ENCODE measurements at regions not wholly inside any gene's neighbourhood (a gene's known extent, or its start where the extent isn't known, plus 50 kb on each side); places are given as distances from the start of the nearest gene placed in this dataset.

GRCh38 chr4:170743633-170744032 is 653.9 kb upstream of the AADAT start:
- Histone ChIP-seq H3K79me2 (ENCODE audit: low read length) (no peaks in the 10 kb centered on the region), H3K27ac (ENCODE audit: low read length) (no peak overlapping the region), H4K20me1 (ENCODE audit: insufficient read depth, low read length) (no peaks in the 10 kb centered on the region), H3K9ac (ENCODE audit: low read length) (no peak overlapping the region), H3K4me3 (ENCODE audit: low read length) (no peak overlapping the region), H2AFZ (ENCODE audit: low read length) (no peak overlapping the region), H3F3A (ENCODE audit: insufficient read depth, low read length) (no peaks in the 10 kb centered on the region), H3K36me3 (replicated peaks; ENCODE audit: insufficient read depth, low read length) (no peaks in the 10 kb centered on the region), H3K4me2 (ENCODE audit: low read depth, low read length) (no peak overlapping the region), H3K4me1 (ENCODE audit: low read length) (no peaks in the 10 kb centered on the region), H3K27me3 (replicated peaks; ENCODE audit: insufficient read depth, low read length) (no peaks in the 10 kb centered on the region), H3K9me2 (replicated peaks; ENCODE audit: insufficient read depth, low read length) (no peaks in the 10 kb centered on the region), H3K9me3 (replicated peaks; ENCODE audit: insufficient read depth, low read length) (no peaks in the 10 kb centered on the region)
- TF ChIP-seq CTCF (IDR thresholded peaks at IDR 0.05; ENCODE audit: low read length) = no peak
- no peak for TF ChIP-seq EZH2phosphoT487 (IDR thresholded peaks at IDR 0.05; ENCODE audit: low read length)
- no peak for TF ChIP-seq EZH2 (optimal IDR thresholded peaks at IDR 0.05; ENCODE audit: low read depth, low read length)
- DNase-seq = no peak

- no peak overlapping the region for H3K4me3 ChIP-seq (ENCODE audit: low read length)
- no peaks in the 10 kb centered on the region for H3K4me1 ChIP-seq (ENCODE audit: low read length)
- no peaks in the 10 kb centered on the region for H3F3A ChIP-seq (ENCODE audit: insufficient read depth, low read length)
- H3K27ac ChIP-seq (ENCODE audit: low read length) = no peak overlapping the region
- H3K9me3 ChIP-seq (replicated peaks; ENCODE audit: insufficient read depth, low read length) = no peaks in the 10 kb centered on the region
- H4K20me1 ChIP-seq (ENCODE audit: insufficient read depth, low read length) = no peaks in the 10 kb centered on the region
- no peak overlapping the region for H2AFZ ChIP-seq (ENCODE audit: low read length)
- no peaks in the 10 kb centered on the region for H3K27me3 ChIP-seq (replicated peaks; ENCODE audit: insufficient read depth, low read length)
- H3K9me2 ChIP-seq (replicated peaks; ENCODE audit: insufficient read depth, low read length) = no peaks in the 10 kb centered on the region
- H3K9ac ChIP-seq (ENCODE audit: low read length) = no peak overlapping the region
- H3K4me2 ChIP-seq (ENCODE audit: low read depth, low read length) = no peak overlapping the region
- no peak for DNase-seq
- H3K79me2 ChIP-seq (ENCODE audit: low read length) = no peaks in the 10 kb centered on the region
- TF ChIP-seq CTCF (IDR thresholded peaks at IDR 0.05; ENCODE audit: low read length) = no peak
- TF ChIP-seq EZH2phosphoT487 (IDR thresholded peaks at IDR 0.05; ENCODE audit: low read length) = no peak
- TF ChIP-seq EZH2 (optimal IDR thresholded peaks at IDR 0.05; ENCODE audit: low read depth, low read length) = no peak
- H3K36me3 ChIP-seq (replicated peaks; ENCODE audit: insufficient read depth, low read length) = no peaks in the 10 kb centered on the region
Observed at GRCh38 chr4:170741856-170742255, 652.1 kb upstream of the AADAT start.

- H3K27me3 ChIP-seq (replicated peaks; ENCODE audit: insufficient read depth, low read length) = no peaks in the 10 kb centered on the region
- no peaks in the 10 kb centered on the region for H3F3A ChIP-seq (ENCODE audit: insufficient read depth, low read length)
- TF ChIP-seq EZH2 (optimal IDR thresholded peaks at IDR 0.05; ENCODE audit: low read depth, low read length) (no peak), EZH2phosphoT487 (IDR thresholded peaks at IDR 0.05; ENCODE audit: low read length) (no peak), CTCF (IDR thresholded peaks at IDR 0.05; ENCODE audit: low read length) (no peak)
Observed at GRCh38 chr4:170736710-170737109, 647.0 kb upstream of the AADAT start.

More at GRCh38 chr4:170736710-170737109, 647.0 kb upstream of the AADAT start:
- Histone ChIP-seq H3K4me3 (ENCODE audit: low read length) (no peak overlapping the region), H3K79me2 (ENCODE audit: low read length) (no peaks in the 10 kb centered on the region), H3K9me3 (replicated peaks; ENCODE audit: insufficient read depth, low read length) (no peaks in the 10 kb centered on the region), H2AFZ (ENCODE audit: low read length) (no peak overlapping the region), H3K9me2 (replicated peaks; ENCODE audit: insufficient read depth, low read length) (no peaks in the 10 kb centered on the region), H3K9ac (ENCODE audit: low read length) (no peak overlapping the region), H3K4me2 (ENCODE audit: low read depth, low read length) (no peak overlapping the region), H4K20me1 (ENCODE audit: insufficient read depth, low read length) (no peaks in the 10 kb centered on the region), H3K27ac (ENCODE audit: low read length) (no peak overlapping the region), H3K4me1 (ENCODE audit: low read length) (no peaks in the 10 kb centered on the region), H3K36me3 (replicated peaks; ENCODE audit: insufficient read depth, low read length) (no peaks in the 10 kb centered on the region)
- DNase-seq = no peak
